CD14-positive monocyte (primary cell): ENCODE measurements at regions not wholly inside any gene's neighbourhood (a gene's known extent, or its start where the extent isn't known, plus 50 kb on each side); places are given as distances from the start of the nearest gene placed in this dataset.

Experiments used
- DNase-seq, 3 donors: peaks; one replicate each; pipeline ENCODE4 v3.0.0-alpha.2; 2011 to 2022
- H2AFZ ChIP-seq: 2 replicates; pipeline ENCODE4 v1.6.0; 2012; ENCODE audit warnings: mild to moderate bottlenecking, low read depth, low read length, inconsistent platforms; ENCODE audit not compliant: insufficient read depth, poor library complexity, severe bottlenecking
- H3K27ac ChIP-seq, 2 donors: 1 replicate in 1 of 2; 2 replicates in 1 of 2; pipeline ENCODE4 v1.5.1; 2012 to 2013; ENCODE audit warnings: low read length in 2 of 2, control low read depth in 1 of 2, inconsistent platforms in 1 of 2, low read depth in 1 of 2, mild to moderate bottlenecking in 1 of 2
- H3K27me3 ChIP-seq, 2 donors: one replicate each; pipeline versions ENCODE4 v1.6.0 to v1.6.1; 2011 to 2013; ENCODE audit warnings: low read length in 2 of 2; ENCODE audit not compliant: control insufficient read depth in 2 of 2, insufficient read depth in 2 of 2
- H3K36me3 ChIP-seq, 2 donors: replicated peaks in 1 of 2; 1 replicate in 1 of 2; 2 replicates in 1 of 2; pipeline versions ENCODE4 v1.5.1 to v1.6.1; 2012 to 2013; ENCODE audit warnings: low read length in 2 of 2, control low read depth in 1 of 2, inconsistent platforms in 1 of 2, mild to moderate bottlenecking in 1 of 2; ENCODE audit not compliant: insufficient read depth in 2 of 2, control insufficient read depth in 1 of 2
- H3K4me1 ChIP-seq, 2 donors: 1 replicate in 1 of 2; 2 replicates in 1 of 2; pipeline versions ENCODE4 v1.5.1 to v1.6.1; 2012 to 2013; ENCODE audit warnings: low read length in 2 of 2, control low read depth in 1 of 2, inconsistent platforms in 1 of 2, mild to moderate bottlenecking in 1 of 2, moderate library complexity in 1 of 2; ENCODE audit not compliant: insufficient read depth in 2 of 2, control insufficient read depth in 1 of 2
- H3K4me2 ChIP-seq: replicated peaks from 2 replicates; pipeline ENCODE3; 2012; ENCODE audit warnings: low read length, moderate library complexity, mild to moderate bottlenecking; ENCODE audit not compliant: poor library complexity, severe bottlenecking; ENCODE audit errors: extremely low read depth
- H3K4me3 ChIP-seq, 3 experiments: fragments of 200-600 bp in 1 of 3; sonication (generic) in 1 of 3; replicated peaks in 1 of 3; 1 replicate in 2 of 3; 2 replicates in 1 of 3; pipeline ENCODE4 v1.5.1; 2011 to 2013; ENCODE audit warnings: low read length in 3 of 3, mild to moderate bottlenecking in 3 of 3, control low read depth in 2 of 3, low read depth in 2 of 3, inconsistent platforms in 1 of 3, moderate library complexity in 1 of 3
- H3K79me2 ChIP-seq: 2 replicates; pipeline ENCODE4 v1.6.0; 2012; ENCODE audit warnings: mild to moderate bottlenecking, control low read depth, inconsistent platforms, low read length, moderate library complexity; ENCODE audit not compliant: insufficient read depth
- H3K9ac ChIP-seq: 2 replicates; pipeline ENCODE4 v1.6.0; 2017; ENCODE audit warnings: low read length, mild to moderate bottlenecking; ENCODE audit not compliant: insufficient read depth, poor library complexity, severe bottlenecking
- H3K9me3 ChIP-seq, 2 donors: replicated peaks in 1 of 2; 1 replicate in 1 of 2; 2 replicates in 1 of 2; pipeline versions ENCODE4 v1.5.1 to v1.6.1; 2012 to 2013; ENCODE audit warnings: low read length in 2 of 2, control low read depth in 1 of 2; ENCODE audit not compliant: control insufficient read depth in 1 of 2, insufficient read depth in 1 of 2
- H4K20me1 ChIP-seq: 2 replicates; pipeline ENCODE4 v1.6.0; 2012; ENCODE audit warnings: mild to moderate bottlenecking, low read length, control low read depth, moderate library complexity; ENCODE audit not compliant: insufficient read depth
- H3K27ac Mint-ChIP-seq, 7 donors: one replicate each; pipeline ENCODE4 v1.8.0; 2020; ENCODE audit warnings: mild to moderate bottlenecking in 7 of 7, mixed read lengths in 7 of 7, moderate library complexity in 6 of 7, inconsistent platforms in 2 of 7
- H3K27me3 Mint-ChIP-seq, 3 donors: one replicate each; pipeline ENCODE4 v1.8.0; 2021 to 2022; ENCODE audit warnings: low read depth in 3 of 3, mild to moderate bottlenecking in 3 of 3, mixed read lengths in 3 of 3, moderate library complexity in 3 of 3, inconsistent platforms in 1 of 3
- H3K36me3 Mint-ChIP-seq, 2 donors: one replicate each; pipeline ENCODE4 v1.8.0; 2020; ENCODE audit warnings: mixed read lengths in 2 of 2, inconsistent platforms in 1 of 2, mild to moderate bottlenecking in 1 of 2
- H3K4me1 Mint-ChIP-seq: one replicate; pipeline ENCODE4 v1.8.0; 2020; ENCODE audit warnings: mild to moderate bottlenecking, mixed read lengths
- H3K4me3 Mint-ChIP-seq, 2 donors: one replicate each; pipeline ENCODE4 v1.8.0; 2020; ENCODE audit warnings: mild to moderate bottlenecking in 2 of 2, mixed read lengths in 2 of 2, moderate library complexity in 1 of 2
- H3K9me3 Mint-ChIP-seq, 7 donors: one replicate each; pipeline ENCODE4 v1.8.0; 2020 to 2022; ENCODE audit warnings: mixed read lengths in 7 of 7, mild to moderate bottlenecking in 6 of 7, moderate library complexity in 6 of 7, inconsistent platforms in 2 of 7
- CTCF ChIP-seq: fragments of 200-600 bp; IDR thresholded peaks from one replicate; pipeline ENCODE4 v1.8.0; 2022; ENCODE audit warnings: antibody characterized with exemption, mild to moderate bottlenecking
- WGBS: methylation state at CpG from one replicate; pipeline ENCODE4 v1.1.5; 2013; ENCODE audit warnings: missing lambda C conversion rate; ENCODE audit not compliant: insufficient coverage; 5-methylcytosine and 5-hydroxymethylcytosine counted together
- intact Hi-C, 2 donors: fragments of 100-400 bp; cut with micrococcal nuclease; formaldehyde crosslinking; loops; one replicate each; pipeline versions ENCODE4 v1.15.0 to v1.15.1; 2023

DNA sequence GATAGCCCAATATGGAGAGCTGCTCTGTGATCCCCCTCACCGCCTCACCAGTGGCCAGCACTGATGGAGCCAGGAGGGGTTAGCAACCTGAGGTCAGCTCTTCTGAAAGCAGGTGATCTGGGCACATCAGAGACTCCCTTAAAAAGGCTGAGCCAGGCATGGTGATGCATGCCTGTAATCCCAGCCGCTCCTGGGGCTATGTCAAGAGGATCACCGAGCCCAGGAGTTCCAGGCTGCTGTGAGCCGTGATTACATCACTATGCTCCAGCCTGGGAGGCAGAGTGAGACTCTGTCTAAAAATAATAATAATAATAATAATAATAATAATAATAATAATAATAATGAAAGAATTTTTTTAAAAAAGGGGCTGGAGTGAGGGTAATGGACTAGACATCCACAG, 66.6 kb upstream of the HRH2 start:
- no peak overlapping the region for H3K27ac ChIP-seq
- H2AFZ ChIP-seq = no peak overlapping the region
- H4K20me1 ChIP-seq = no peaks in the 10 kb centered on the region
- H3K9me3 ChIP-seq = peaks cover 0 to 2% of the 10 kb centered on the region in 2 donors
- no peaks in the 10 kb centered on the region for H3K27me3 ChIP-seq
- no peaks in the 10 kb centered on the region for H3K36me3 ChIP-seq
- no peaks in the 10 kb centered on the region for H3K79me2 ChIP-seq
- no peak overlapping the region for H3K4me3 ChIP-seq
- DNase-seq = no peak
- H3K4me2 ChIP-seq = no peak overlapping the region
- Mint-ChIP-seq H3K9me3 (peaks cover 4 to 15% (median 9%) of the 10 kb centered on the region in 7 donors), H3K36me3 (peaks cover 0 to 3% of the 10 kb centered on the region in 2 donors), H3K4me3 (no peak overlapping the region), H3K27ac (peak overlapping the region in 2 of 7 donors; percentile 5 to 67), H3K27me3 (peaks cover 3 to 15% (median 7%) of the 10 kb centered on the region in 3 donors), H3K4me1 (peaks cover 33% of the 10 kb centered on the region)
- intact Hi-C loops = no loop called here
- peaks cover 15% of the 10 kb centered on the region in 2 donors for H3K4me1 ChIP-seq
- no peak for TF ChIP-seq CTCF
- no peak overlapping the region for H3K9ac ChIP-seq
- WGBS = 94% methylated on average over 3 of the region's 4 CpGs

GRCh38 chr5:175593794-175594193, 64.1 kb upstream of the HRH2 start:
- intact Hi-C loops = no loop called here
- H3K27me3 ChIP-seq = no peaks in the 10 kb centered on the region
- no peak overlapping the region for H3K4me3 ChIP-seq
- H3K36me3 ChIP-seq = no peaks in the 10 kb centered on the region
- Mint-ChIP-seq H3K36me3 (peaks cover 0 to 3% of the 10 kb centered on the region in 2 donors), H3K9me3 (peaks cover 1 to 9% (median 5%) of the 10 kb centered on the region in 7 donors), H3K27me3 (peaks cover 4 to 14% (median 8%) of the 10 kb centered on the region in 3 donors), H3K27ac (no peak overlapping the region), H3K4me1 (peaks cover 27% of the 10 kb centered on the region), H3K4me3 (no peak overlapping the region)
- peaks cover 15% of the 10 kb centered on the region in 2 donors for H3K4me1 ChIP-seq
- H3K9me3 ChIP-seq = peaks cover 0 to 2% of the 10 kb centered on the region in 2 donors
- no peak overlapping the region for H3K9ac ChIP-seq
- H3K27ac ChIP-seq = no peak overlapping the region
- TF ChIP-seq CTCF = no peak
- H2AFZ ChIP-seq = no peak overlapping the region
- H3K4me2 ChIP-seq = no peak overlapping the region
- DNase-seq = no peak
- no peaks in the 10 kb centered on the region for H3K79me2 ChIP-seq
- H4K20me1 ChIP-seq = no peaks in the 10 kb centered on the region
